Brain microvascular endothelial cell (primary cell): ENCODE measurements at regions not wholly inside any gene's neighbourhood (a gene's known extent, or its start where the extent isn't known, plus 50 kb on each side); places are given as distances from the start of the nearest gene placed in this dataset.
"Not testable (repeated sequence)": the region's sequence is repeated elsewhere in the genome, so short reads cannot be mapped to it uniquely, and the experiment has no call there.

Source experiments
- DNase-seq: peaks from one replicate; pipeline ENCODE4 v3.0.0-alpha.2; 2020
- H3K27ac ChIP-seq: fragments of 250-450 bp; sonication (Bioruptor Pico); 2 replicates; pipeline ENCODE4 v1.5.1; 2020; ENCODE audit warnings: mild to moderate bottlenecking, moderate library complexity
- H3K27me3 ChIP-seq: fragments of 250-450 bp; sonication (Bioruptor Pico); replicated peaks from 2 replicates; pipeline ENCODE4 v1.5.1; 2020; ENCODE audit warnings: mild to moderate bottlenecking
- H3K36me3 ChIP-seq: fragments of 250-450 bp; sonication (Bioruptor Pico); replicated peaks from 2 replicates; pipeline ENCODE4 v1.5.1; 2020; ENCODE audit warnings: mild to moderate bottlenecking
- H3K4me3 ChIP-seq: 2 replicates; pipeline ENCODE4 v1.5.1; 2011; ENCODE audit warnings: low read depth, mild to moderate bottlenecking, control low read depth, low read length, moderate library complexity
- in situ Hi-C: cut with HindIII; loops from 2 replicates; pipeline ENCODE4 v1.10.0; 2017; ENCODE audit warnings: low sequenced_read_pairs, low pct_ligation_motif_present
- TF ChIP-seq, protein P1 (sequence below): IDR thresholded peaks from 2 replicates; pipeline ENCODE4 v1.5.1; 2011; ENCODE audit warnings: low read depth, mild to moderate bottlenecking, moderate library complexity, low read length, control low read depth, inconsistent platforms; ENCODE audit errors: missing control alignments

DNA sequence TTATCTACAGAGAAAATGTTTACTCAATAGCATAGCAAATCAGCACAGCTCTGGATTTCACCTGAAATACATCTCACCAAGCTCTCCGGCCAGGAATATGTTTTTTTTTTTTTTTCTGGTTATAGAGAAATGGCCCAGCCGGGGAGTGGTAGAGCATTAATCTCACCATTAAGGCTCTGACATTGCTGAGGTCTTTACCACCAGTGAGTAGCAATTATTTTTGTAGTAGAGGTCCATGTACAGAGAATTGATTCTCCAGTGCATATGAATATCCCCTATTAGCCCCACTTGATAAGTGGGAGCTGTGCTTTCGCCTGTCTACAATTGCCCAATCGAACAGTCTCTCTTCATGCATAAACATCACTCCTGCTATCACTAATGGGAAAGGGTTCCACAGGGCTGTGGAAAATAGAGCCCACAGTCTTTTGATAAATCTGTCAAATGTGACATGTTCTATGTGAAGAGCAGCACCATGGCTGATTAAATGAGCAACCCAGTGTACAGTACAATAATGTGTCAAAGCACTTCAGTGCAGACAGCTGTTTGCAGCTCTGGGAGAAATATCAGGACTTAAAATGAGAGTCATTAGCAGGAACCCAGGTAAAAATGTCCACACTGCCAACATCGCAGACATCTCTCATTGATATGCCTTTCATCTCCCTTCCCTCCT lies 227.1 kb upstream of the ID4 start:
- Histone ChIP-seq H3K27me3 (no peaks in the 10 kb centered on the region), H3K4me3 (no peak overlapping the region), H3K36me3 (no peaks in the 10 kb centered on the region), H3K27ac (no peak overlapping the region)
- no peak for DNase-seq
- in situ Hi-C loops = no loop called here
- TF ChIP-seq, protein P1, sequence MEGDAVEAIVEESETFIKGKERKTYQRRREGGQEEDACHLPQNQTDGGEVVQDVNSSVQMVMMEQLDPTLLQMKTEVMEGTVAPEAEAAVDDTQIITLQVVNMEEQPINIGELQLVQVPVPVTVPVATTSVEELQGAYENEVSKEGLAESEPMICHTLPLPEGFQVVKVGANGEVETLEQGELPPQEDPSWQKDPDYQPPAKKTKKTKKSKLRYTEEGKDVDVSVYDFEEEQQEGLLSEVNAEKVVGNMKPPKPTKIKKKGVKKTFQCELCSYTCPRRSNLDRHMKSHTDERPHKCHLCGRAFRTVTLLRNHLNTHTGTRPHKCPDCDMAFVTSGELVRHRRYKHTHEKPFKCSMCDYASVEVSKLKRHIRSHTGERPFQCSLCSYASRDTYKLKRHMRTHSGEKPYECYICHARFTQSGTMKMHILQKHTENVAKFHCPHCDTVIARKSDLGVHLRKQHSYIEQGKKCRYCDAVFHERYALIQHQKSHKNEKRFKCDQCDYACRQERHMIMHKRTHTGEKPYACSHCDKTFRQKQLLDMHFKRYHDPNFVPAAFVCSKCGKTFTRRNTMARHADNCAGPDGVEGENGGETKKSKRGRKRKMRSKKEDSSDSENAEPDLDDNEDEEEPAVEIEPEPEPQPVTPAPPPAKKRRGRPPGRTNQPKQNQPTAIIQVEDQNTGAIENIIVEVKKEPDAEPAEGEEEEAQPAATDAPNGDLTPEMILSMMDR = no peak

DNA sequence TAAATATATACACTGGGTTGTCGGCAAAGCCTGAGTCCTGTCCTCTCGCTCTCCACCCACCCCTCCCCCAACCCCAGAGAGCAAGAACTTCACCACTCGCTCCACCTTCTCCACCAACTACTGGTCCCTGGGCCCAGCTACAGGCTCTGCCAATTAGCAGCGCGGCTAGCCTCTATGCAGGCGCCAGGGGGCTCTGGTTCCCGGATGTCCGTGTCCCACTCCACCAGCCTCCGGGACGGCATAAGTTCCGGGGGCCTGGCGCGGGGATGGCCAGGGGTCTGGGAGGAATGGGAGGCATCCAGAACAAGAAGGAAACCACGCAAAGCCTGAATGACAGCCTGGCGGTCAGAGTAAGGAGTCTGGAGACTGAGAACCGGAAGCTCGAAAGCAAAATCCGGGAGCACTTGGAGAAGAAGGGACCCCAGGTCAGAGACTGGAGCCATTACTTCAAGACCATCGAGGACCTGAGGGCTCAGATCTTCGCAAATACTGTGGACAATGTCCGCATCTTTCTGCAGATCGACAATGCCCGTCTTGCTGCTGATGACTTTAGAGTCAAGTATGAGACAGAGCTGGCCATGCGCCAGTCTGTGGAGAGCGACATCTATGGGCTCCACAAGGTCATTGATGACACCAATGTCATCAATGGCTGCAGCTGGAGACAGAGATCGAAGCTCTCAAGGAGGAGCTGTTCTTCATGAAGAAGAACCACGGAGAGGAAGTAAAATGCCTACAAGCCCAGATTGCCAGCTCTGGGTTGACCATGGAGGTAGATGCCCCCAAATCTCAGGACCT lies 224.3 kb upstream of the ID4 start:
- DNase-seq, H3K27me3 ChIP-seq, H3K36me3 ChIP-seq, H3K4me3 ChIP-seq, H3K27ac ChIP-seq, in situ Hi-C loops: not testable (repeated sequence)

DNA sequence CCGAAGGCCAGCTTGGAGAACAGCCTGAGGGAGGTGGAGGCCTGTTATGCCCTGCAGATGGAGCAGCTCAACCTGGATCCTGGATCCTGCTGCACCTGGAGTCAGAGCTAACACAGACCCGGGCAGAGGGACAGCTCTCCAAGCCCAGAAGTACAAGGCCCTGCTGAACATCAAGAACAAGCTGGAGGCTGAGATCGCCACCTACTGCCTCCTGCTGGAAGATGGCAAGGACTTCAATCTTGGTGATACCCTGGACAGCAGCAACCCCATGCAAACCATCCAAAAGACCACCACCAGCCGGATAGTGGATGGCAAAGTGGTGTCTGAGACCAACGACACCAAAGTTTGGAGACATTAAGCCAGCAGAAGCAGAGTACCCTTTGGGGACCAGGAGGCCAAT lies 223.5 kb upstream of the ID4 start:
- H3K36me3 ChIP-seq = no peaks in the 10 kb centered on the region
- H3K27ac ChIP-seq = no peak overlapping the region
- TF ChIP-seq, protein P1 = no peak
- DNase-seq = no peak
- in situ Hi-C loops = no loop called here
- H3K27me3 ChIP-seq = no peaks in the 10 kb centered on the region
- H3K4me3 ChIP-seq = no peak overlapping the region

DNA sequence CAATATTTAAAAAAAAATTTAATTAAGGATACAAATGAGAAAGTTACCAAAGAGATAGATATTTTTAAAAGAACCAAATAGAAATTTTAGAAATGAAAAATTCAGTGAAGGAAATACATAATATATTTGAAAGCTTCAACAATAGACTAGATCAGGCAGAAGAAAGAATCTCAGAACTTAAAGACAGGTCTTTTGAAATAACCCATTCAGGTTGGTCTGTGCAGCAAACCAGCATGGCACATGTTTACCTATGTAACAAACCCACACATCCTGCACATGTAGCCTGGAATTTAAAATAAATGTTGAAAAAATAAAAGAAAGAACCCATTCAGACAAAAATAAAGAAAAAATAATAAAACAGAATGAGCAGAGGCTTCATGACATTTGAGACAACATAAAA lies 221.1 kb upstream of the ID4 start:
- H3K27me3 ChIP-seq = no peaks in the 10 kb centered on the region
- H3K4me3 ChIP-seq = no peak overlapping the region
- TF ChIP-seq, protein P1 = no peak
- H3K27ac ChIP-seq = no peak overlapping the region
- no peaks in the 10 kb centered on the region for H3K36me3 ChIP-seq
- in situ Hi-C loops = no loop called here
- DNase-seq = no peak

DNA sequence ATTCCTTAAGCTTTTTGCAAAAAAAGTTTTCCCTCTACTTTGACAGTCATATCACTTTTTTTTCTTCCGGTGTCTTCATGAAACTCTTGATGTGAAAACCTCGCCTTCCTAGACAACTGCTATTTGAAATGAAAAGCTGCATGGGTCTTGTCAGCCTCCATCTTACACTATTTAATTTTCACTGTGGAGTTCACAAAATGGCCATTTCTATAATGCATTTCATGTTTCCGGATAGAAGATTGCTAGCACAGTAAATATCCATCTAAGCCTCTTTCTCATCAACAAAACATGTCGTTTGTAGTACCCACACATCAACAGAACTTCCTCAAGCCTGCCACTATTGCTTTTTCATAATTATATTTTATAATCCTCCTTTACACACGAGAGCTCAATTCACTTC lies 204.9 kb upstream of the ID4 start:
- in situ Hi-C loops = no loop called here
- no peak overlapping the region for H3K27ac ChIP-seq
- TF ChIP-seq, protein P1 = no peak
- no peak overlapping the region for H3K4me3 ChIP-seq
- DNase-seq = no peak
- H3K27me3 ChIP-seq = no peaks in the 10 kb centered on the region
- H3K36me3 ChIP-seq = no peaks in the 10 kb centered on the region

DNA sequence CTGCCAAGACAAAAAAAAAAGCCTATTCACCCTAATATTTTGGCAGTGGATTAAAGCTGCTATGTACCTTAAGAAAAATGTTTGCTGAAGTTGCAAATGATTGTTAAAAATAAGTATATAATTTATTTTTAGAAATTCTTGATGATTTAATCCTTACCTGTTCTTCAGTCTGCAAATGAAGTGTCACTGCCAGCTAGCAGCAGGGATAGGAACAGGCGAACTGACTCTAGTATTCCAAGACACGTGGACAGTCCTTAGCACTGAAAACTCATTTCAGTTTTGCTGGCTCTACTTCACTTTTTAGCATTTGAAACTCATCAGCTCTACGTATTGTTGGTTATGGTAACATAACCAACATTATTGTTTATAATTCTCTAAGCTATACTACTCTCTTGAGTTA lies 204.4 kb upstream of the ID4 start:
- no peak for DNase-seq
- TF ChIP-seq, protein P1 = no peak
- in situ Hi-C loops = no loop called here
- Histone ChIP-seq H3K27ac (no peak overlapping the region), H3K36me3 (no peaks in the 10 kb centered on the region), H3K27me3 (no peaks in the 10 kb centered on the region), H3K4me3 (no peak overlapping the region)
